Aorta (tissue), 5 donors: ENCODE measurements at regions not wholly inside any gene's neighbourhood (a gene's known extent, or its start where the extent isn't known, plus 50 kb on each side); places are given as distances from the start of the nearest gene placed in this dataset.

Experiments
- ATAC-seq: fragments of 200-7000 bp; cut with Tn5 transposase; one replicate; pipeline ENCODE4 v1.9.1; 2022; ENCODE audit warnings: moderate library complexity; ENCODE audit not compliant: low FRiP score
- DNase-seq, 2 donors: peaks; one replicate each; pipeline ENCODE4 v3.0.0-alpha.2; 2020
- H3K27ac ChIP-seq, 2 donors: one replicate each; pipeline ENCODE4 v1.5.1; 2013; ENCODE audit warnings: low read length in 2 of 2, mild to moderate bottlenecking in 2 of 2, moderate library complexity in 2 of 2, control low read depth in 1 of 2, inconsistent platforms in 1 of 2, low read depth in 1 of 2
- H3K27me3 ChIP-seq, 2 donors: one replicate each; pipeline ENCODE4 v1.6.1; 2013; ENCODE audit warnings: control low read depth in 1 of 2, low read length in 1 of 2, mild to moderate bottlenecking in 1 of 2, moderate library complexity in 1 of 2; ENCODE audit not compliant: insufficient read depth in 2 of 2, control insufficient read depth in 1 of 2
- H3K36me3 ChIP-seq, 2 donors: one replicate each; pipeline ENCODE4 v1.6.1; 2013; ENCODE audit warnings: control low read depth in 1 of 2, low read length in 1 of 2, mild to moderate bottlenecking in 1 of 2; ENCODE audit not compliant: insufficient read depth in 2 of 2, control insufficient read depth in 1 of 2
- H3K4me1 ChIP-seq, 2 donors: one replicate each; pipeline ENCODE4 v1.6.1; 2013; ENCODE audit warnings: low read length in 2 of 2, control low read depth in 1 of 2, mild to moderate bottlenecking in 1 of 2, moderate library complexity in 1 of 2; ENCODE audit not compliant: insufficient read depth in 2 of 2, control insufficient read depth in 1 of 2
- H3K4me3 ChIP-seq, 2 donors: one replicate each; pipeline ENCODE4 v1.5.1; 2013; ENCODE audit warnings: low read length in 2 of 2, control low read depth in 1 of 2, mild to moderate bottlenecking in 1 of 2
- H3K9me3 ChIP-seq: one replicate; pipeline ENCODE4 v1.6.1; 2013; ENCODE audit warnings: mild to moderate bottlenecking, low read length; ENCODE audit not compliant: control insufficient read depth
- WGBS, 2 donors: extraction: QIAGEN DNeasy Blood & Tissue Kit; methylation state at CpG; one replicate each; pipeline ENCODE4 v1.1.7; 2013; 5-methylcytosine and 5-hydroxymethylcytosine counted together
- intact Hi-C, 2 donors: fragments of 100-400 bp; cut with DNase I; formaldehyde crosslinking; loops; one replicate each; pipeline versions ENCODE4 v1.14.2 to v1.15.0; 2022
- donor health status: healthy with polysubstance abuse.
- donor health status: Bipolar disorder and iron deficiency.
- donor health status: DM: no; HTN: no; CAD: no.
- donor health status: DM: no; HTN: no; CAD: no.
- donor health status: DM: yes; HTN: yes; CAD: no.

DNA sequence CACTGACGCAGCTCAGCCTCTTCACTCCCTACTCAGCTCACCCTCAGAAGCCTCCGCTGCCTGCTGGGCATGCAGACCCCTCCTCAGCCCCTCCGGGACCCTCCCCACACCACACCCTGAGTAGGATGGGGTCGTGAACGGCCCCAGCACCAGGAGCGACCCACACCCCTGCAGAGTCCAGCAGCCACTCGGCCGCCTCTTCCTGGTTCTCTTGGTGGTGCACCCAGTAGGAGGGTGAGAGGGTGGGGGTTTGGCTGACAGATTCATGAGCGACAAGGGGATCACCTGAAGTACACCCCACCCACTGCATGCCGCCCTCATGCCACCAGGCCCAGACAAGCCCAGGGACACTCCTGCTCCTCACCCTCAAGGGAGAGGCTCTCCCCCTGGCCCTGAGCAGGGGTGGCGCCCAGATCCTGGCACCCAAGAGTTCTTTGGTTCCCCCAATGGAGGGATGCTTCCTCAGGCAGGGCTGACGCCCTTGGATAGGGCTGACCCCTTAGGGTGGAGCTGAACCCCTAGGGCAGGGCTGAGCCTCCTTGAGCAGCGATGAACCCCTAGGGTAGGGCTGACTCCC, 76.6 kb upstream of the GPC1 start:
- H3K4me1 ChIP-seq = no peaks in the 10 kb centered on the region
- no peak overlapping the region for H3K27ac ChIP-seq
- WGBS, 2 donors = 94 to 95% methylated on average over 12 to 13 of the region's 13 CpGs
- H3K4me3 ChIP-seq = no peak overlapping the region
- no peaks in the 10 kb centered on the region for H3K36me3 ChIP-seq
- ATAC-seq (no peak), DNase-seq (peak; percentile 28 to 64)
- intact Hi-C loops = no loop called here
- no peaks in the 10 kb centered on the region for H3K27me3 ChIP-seq
- H3K9me3 ChIP-seq = no peaks in the 10 kb centered on the region

DNA sequence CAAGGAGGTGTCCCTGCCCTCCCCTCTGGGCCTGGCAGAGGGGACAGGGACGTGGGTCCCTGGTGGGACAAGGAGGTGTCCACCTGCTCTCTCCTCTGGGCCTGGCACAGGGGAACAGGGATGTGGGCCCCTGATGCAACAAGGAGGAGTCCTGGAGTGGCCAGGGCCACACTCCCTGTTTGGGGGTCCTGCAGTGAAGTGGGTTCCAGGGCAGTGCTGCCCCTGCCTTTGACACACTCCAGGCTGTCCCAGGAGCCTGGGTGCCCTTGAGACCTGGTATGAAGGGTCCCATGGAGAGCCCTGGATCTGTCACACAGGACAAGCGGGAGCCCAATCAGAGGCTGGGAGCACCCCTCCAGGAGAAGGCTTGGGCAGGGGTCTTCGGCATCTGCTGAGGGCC, 75.8 kb upstream of the GPC1 start:
- ATAC-seq (no peak), DNase-seq (peak in 1 of 2 donors; percentile 33)
- WGBS, 2 donors = 93 to 98% methylated on average over 2 to 3 of the region's 3 CpGs

DNA sequence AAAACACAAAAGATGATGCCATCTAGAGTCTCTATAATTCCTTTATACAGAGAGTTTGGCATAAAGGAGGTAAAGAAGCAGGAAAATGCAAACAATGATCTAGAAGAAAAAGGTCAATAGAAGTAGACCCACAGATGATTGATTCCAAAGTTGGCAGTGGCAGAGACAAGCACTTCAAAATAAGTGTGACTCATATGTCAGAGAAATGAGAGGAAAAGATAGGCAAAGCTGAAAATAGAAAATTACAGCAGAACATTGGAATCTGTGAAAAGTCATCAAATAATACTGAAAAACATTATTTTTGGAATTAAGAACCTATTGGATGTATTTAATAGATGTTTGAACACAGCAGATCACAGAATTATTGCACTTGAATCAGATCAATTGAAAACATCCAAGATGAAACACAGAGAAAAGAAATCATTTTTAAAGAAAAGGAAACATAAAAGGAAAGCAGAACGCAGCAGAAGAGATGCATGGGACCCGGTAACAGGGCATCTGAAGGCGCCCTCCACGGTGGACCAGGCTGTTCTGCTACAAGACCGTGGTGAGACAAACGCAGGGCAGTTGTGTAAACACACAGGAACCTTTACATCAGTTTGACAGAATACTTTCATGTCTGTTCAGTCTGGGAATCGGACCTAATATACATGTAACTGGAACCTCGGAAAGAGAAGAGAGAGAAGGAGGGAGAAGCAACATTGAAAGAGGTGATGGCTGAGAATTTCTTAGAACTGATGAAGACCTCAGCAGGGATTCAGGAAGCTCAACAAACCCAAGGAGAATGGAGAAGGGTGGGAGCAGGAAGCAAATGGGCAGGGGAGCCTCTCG, 74.6 kb upstream of the GPC1 start:
- no peaks in the 10 kb centered on the region for H3K9me3 ChIP-seq
- intact Hi-C loops = no loop called here
- no peaks in the 10 kb centered on the region for H3K36me3 ChIP-seq
- 85 to 94% methylated on average over 9 of the region's 9 CpGs for WGBS, 2 donors
- no peak overlapping the region for H3K4me3 ChIP-seq
- H3K4me1 ChIP-seq = no peaks in the 10 kb centered on the region
- ATAC-seq (no peak), DNase-seq (peak; percentile 14 to 22)
- no peak overlapping the region for H3K27ac ChIP-seq
- no peaks in the 10 kb centered on the region for H3K27me3 ChIP-seq

More for the DNA sequence above, 75.8 kb upstream of the GPC1 start:
- no peaks in the 10 kb centered on the region for H3K36me3 ChIP-seq
- H3K27ac ChIP-seq = no peak overlapping the region
- no peaks in the 10 kb centered on the region for H3K27me3 ChIP-seq
- intact Hi-C loops = no loop called here
- H3K9me3 ChIP-seq = no peaks in the 10 kb centered on the region
- H3K4me3 ChIP-seq = no peak overlapping the region
- H3K4me1 ChIP-seq = no peaks in the 10 kb centered on the region

DNA sequence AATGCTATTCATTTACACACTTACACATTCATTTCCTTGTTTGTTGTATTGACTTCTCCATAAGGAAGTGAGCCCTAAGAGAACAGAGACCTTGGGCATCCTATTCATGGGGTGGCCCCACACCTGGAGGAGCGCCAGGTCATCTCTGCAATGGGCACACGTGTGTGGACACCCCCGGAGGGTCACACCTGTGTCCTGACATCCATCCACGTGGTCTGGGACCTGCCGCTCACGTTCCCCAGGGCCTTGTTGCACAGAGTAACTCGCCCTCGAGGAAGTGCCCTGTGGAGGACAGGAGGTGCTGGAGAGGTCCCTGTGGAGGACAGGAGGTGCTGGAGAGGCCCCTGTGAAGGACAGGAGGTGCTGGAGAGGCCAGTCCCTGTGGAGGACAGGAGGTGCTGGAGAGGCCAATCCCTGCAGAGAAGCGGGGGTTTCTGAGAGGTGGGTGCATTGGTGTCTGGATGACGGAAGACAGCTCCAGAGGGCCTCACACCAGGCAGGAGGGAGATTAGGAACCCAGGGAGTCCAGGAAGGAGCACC, 73.2 kb upstream of the GPC1 start:
- Histone ChIP-seq H3K27me3 (no peaks in the 10 kb centered on the region), H3K4me3 (no peak overlapping the region), H3K27ac (no peak overlapping the region), H3K36me3 (no peaks in the 10 kb centered on the region), H3K4me1 (no peaks in the 10 kb centered on the region), H3K9me3 (no peaks in the 10 kb centered on the region)
- intact Hi-C loops = no loop called here
- peak in 1 of 2 donors; percentile 40 for DNase-seq
- WGBS, 2 donors = 89 to 90% methylated on average over 10 of the region's 10 CpGs
- no peak for ATAC-seq

DNA sequence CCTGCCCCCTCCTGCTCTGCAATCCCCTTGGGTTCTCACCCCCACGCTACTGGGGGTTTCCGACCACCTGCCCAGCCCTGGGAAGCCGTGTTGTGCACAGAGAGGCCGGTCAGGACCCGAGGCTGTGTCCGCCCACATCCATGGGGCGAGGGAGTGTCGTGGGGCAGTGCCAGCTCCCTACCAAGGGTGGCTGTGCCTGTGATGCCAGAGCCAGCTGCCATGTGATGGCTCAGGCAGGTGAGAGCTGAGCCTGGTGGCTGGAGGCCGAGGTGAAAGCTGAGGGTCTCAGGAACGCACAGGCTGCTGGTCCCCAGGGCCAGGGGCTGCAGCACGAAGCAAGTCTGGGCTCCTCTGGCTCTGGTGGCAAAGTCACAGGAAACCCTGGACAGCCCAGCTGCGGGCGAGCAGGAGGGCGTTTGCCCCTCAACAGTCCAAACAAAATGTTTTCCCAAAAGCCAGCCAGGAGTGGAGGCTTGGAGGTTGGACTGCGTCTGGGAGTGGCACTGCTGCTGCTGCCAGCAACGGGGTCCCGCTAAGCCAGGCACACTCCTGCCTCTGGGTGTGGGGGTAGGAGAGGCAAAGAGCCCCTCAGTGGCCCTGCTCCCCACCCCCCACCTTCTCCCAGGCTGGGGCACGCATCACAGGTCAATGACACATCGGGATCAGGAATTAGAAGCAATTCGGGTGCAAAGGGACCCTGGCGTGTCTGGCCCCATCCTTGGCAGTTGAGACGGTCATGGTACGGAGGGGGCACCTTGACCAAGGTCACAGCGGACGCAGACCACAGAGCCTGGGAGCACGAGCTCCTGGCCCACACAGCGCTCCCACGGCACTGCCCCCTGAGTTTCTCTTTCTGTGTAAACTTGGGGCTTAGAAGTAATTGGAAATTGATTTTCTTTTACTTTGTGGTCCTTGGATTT, 72.4 kb upstream of the GPC1 start:
- Histone ChIP-seq H3K4me3 (no peak overlapping the region), H3K9me3 (no peaks in the 10 kb centered on the region), H3K27me3 (no peaks in the 10 kb centered on the region), H3K27ac (no peak overlapping the region), H3K36me3 (no peaks in the 10 kb centered on the region), H3K4me1 (no peaks in the 10 kb centered on the region)
- whole genome bisulfite sequencing, 2 donors = 22 to 26% methylated on average over 28 of the region's 28 CpGs
- DNase-seq = peak in 1 of 2 donors; percentile 38
- no peak for ATAC-seq
- intact Hi-C loops = no loop called here

DNA sequence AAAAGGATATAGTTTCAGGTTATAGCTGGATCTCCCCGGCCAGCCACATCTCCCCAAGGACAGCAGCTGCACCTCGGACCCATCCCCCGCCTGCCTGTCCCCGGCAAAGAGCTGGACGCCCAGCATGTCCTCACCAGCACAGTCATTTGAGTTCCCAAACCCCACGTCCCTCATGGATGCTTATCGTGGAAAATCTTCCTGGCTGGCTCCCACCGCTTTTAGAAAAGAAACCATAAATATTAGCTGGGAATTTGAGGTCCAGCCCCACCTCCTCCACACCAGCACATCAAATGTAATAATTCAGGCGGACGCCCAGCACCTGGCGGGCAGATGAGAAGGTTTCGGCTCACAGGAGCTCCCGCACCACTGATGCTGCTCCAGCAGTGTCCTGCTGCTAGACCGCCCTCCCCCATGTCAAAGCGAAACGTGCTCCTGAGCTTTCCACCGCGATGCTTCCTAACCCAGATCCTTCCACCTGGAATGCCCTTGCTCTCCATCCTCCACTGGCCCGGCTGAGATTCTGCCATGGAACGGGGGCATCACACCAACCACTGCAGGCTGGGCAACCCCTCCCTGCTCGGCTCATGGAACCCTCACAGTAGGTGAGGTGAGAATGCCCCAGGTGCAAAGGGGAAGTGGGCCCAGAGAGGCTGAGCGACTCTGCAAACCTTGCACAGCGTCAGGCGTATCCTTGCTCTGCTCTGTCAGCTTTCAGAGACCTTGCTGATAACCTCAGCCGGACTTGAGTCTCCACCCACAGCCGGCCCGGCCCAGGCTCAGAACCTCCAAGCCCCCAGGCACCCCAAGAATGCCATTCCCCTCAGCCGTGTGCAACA, 71.5 kb upstream of the GPC1 start:
- H3K4me1 ChIP-seq = no peaks in the 10 kb centered on the region
- H3K9me3 ChIP-seq = no peaks in the 10 kb centered on the region
- no peaks in the 10 kb centered on the region for H3K36me3 ChIP-seq
- H3K4me3 ChIP-seq = no peak overlapping the region
- DNase-seq (peak in 1 of 2 donors; percentile 30), ATAC-seq (no peak)
- no peak overlapping the region for H3K27ac ChIP-seq
- intact Hi-C loops = no loop called here
- 60 to 75% methylated on average over 28 of the region's 28 CpGs for WGBS, 2 donors
- H3K27me3 ChIP-seq = no peaks in the 10 kb centered on the region

DNA sequence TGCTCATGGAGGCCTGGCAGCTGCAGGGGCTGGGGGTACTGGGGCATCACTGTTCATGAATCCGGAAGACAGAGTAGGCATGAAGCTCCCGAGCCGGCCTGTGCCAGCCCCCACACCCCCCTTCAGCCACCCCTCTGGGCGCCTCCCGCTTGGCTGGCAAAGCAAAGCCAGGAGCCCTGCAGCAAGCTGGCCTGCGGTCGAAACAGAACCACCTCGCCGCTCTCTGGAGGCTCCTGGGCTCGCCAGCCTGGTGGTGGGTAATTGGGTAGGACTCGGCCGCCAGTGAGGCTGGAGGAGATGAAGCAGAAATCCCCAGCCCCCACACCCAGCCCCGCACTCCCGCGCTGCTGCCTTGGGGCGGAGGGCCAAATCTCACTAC, 70.9 kb upstream of the GPC1 start:
- no peaks in the 10 kb centered on the region for H3K27me3 ChIP-seq
- 46 to 72% methylated on average over 10 to 16 of the region's 16 CpGs for WGBS, 2 donors
- H3K9me3 ChIP-seq = no peaks in the 10 kb centered on the region
- H3K4me3 ChIP-seq = no peak overlapping the region
- no peak overlapping the region for H3K27ac ChIP-seq
- no peaks in the 10 kb centered on the region for H3K4me1 ChIP-seq
- intact Hi-C loops = no loop called here
- DNase-seq (peak in 1 of 2 donors; percentile 38), ATAC-seq (no peak)
- H3K36me3 ChIP-seq = no peaks in the 10 kb centered on the region
